PC-9 (cell line): ENCODE measurements at regions not wholly inside any gene's neighbourhood (a gene's known extent, or its start where the extent isn't known, plus 50 kb on each side); places are given as distances from the start of the nearest gene placed in this dataset.

Source experiments
- BruUV-seq: library from RNA; stranded (reverse); fragments of 400-500 nt; replicated peaks from 2 replicates; lab custom pipeline; 2021; lab: Mats Ljungman, UMichigan
- CTCF ChIA-PET: fragments of 300-600 bp; sonication (Branson Sonifier 250); formaldehyde crosslinking; loops from one replicate; lab custom pipeline; 2022; ENCODE audit warnings: antibody characterized with exemption; lab: Charles Lee
- POLR2A ChIA-PET: fragments of 300-600 bp; sonication (Branson Sonifier 250); formaldehyde crosslinking; loops from one replicate; lab custom pipeline; 2022; ENCODE audit warnings: antibody characterized with exemption; ENCODE audit not compliant: unreplicated experiment; lab: Charles Lee
- DNase-seq, 2 experiments: peaks; one replicate each; pipeline versions ENCODE4 v3.0.0 to v3.0.0-alpha.2; 2015 to 2022; ENCODE audit warnings: mixed read lengths in 1 of 2
- H2AFZ ChIP-seq: fragments of 200-600 bp; sonication (generic); 2 replicates; pipeline ENCODE4 v1.8.1; 2017; ENCODE audit warnings: antibody characterized with exemption
- H3F3A ChIP-seq: fragments of 200-600 bp; sonication (generic); 2 replicates; pipeline ENCODE4 v1.8.1; 2017; ENCODE audit warnings: antibody characterized with exemption, mild to moderate bottlenecking, low read depth; ENCODE audit not compliant: insufficient read depth
- H3K27ac ChIP-seq: fragments of 200-600 bp; sonication (generic); 2 replicates; pipeline ENCODE4 v1.6.1; 2016; ENCODE audit warnings: mixed run types
- H3K27me3 ChIP-seq: fragments of 200-600 bp; sonication (generic); 2 replicates; pipeline ENCODE4 v1.6.1; 2016; ENCODE audit warnings: low read depth, mixed run types; ENCODE audit not compliant: insufficient read depth
- H3K36me3 ChIP-seq: fragments of 200-600 bp; sonication (generic); 2 replicates; pipeline ENCODE4 v1.6.1; 2016; ENCODE audit warnings: low read depth, mixed run types
- H3K4me1 ChIP-seq: fragments of 200-600 bp; sonication (generic); replicated peaks from 2 replicates; pipeline ENCODE4 v1.6.1; 2016; ENCODE audit warnings: mixed run types; ENCODE audit not compliant: insufficient read depth
- H3K4me2 ChIP-seq: fragments of 200-600 bp; sonication (generic); 2 replicates; pipeline ENCODE4 v1.6.1; 2017; ENCODE audit warnings: mixed run types
- H3K4me3 ChIP-seq: fragments of 200-600 bp; sonication (generic); 2 replicates; pipeline ENCODE4 v1.6.1; 2016; ENCODE audit warnings: mixed run types
- H3K79me2 ChIP-seq: fragments of 200-600 bp; sonication (generic); 2 replicates; pipeline ENCODE4 v1.6.1; 2017; ENCODE audit warnings: low read depth, mixed run types
- H3K9me2 ChIP-seq: fragments of 200-600 bp; sonication (generic); 2 replicates; pipeline ENCODE4 v1.8.1; 2017; ENCODE audit warnings: mild to moderate bottlenecking; ENCODE audit not compliant: insufficient read depth
- H3K9me3 ChIP-seq: fragments of 200-600 bp; sonication (generic); 2 replicates; pipeline ENCODE4 v1.8.1; 2016; ENCODE audit warnings: low read depth; ENCODE audit not compliant: insufficient read depth
- H4K20me1 ChIP-seq: fragments of 200-600 bp; sonication (generic); 2 replicates; pipeline ENCODE4 v1.8.1; 2017; ENCODE audit not compliant: insufficient read depth
- CTCF ChIP-seq: fragments of 200-600 bp; sonication (generic); conservative IDR thresholded peaks from 2 replicates; pipeline ENCODE4 v1.6.1; 2017; ENCODE audit warnings: mixed run types, antibody characterized with exemption, mild to moderate bottlenecking, moderate library complexity
- EZH2 ChIP-seq: fragments of 200-600 bp; sonication (generic); IDR thresholded peaks from 2 replicates; pipeline ENCODE4 v1.8.0; 2017; ENCODE audit warnings: antibody characterized with exemption, low read depth
- intact Hi-C: fragments of 100-400 bp; cut with micrococcal nuclease; formaldehyde crosslinking; loops from one replicate; pipeline ENCODE4 v1.10.0; 2022; ENCODE audit not compliant: unreplicated experiment

- BruUV-seq = no TSS peak
- Histone ChIP-seq H3K9me3 (no peaks in the 10 kb centered on the region), H2AFZ (no peak overlapping the region), H3K27me3 (no peaks in the 10 kb centered on the region), H3K36me3 (no peaks in the 10 kb centered on the region), H3K4me1 (no peaks in the 10 kb centered on the region), H3K9me2 (no peaks in the 10 kb centered on the region), H3K4me2 (no peak overlapping the region), H3K79me2 (no peaks in the 10 kb centered on the region), H3K27ac (no peak overlapping the region), H4K20me1 (no peaks in the 10 kb centered on the region), H3K4me3 (no peak overlapping the region), H3F3A (no peaks in the 10 kb centered on the region)
- no peak for DNase-seq
- no peak for TF ChIP-seq EZH2
- no peak for TF ChIP-seq CTCF
- ChIA-PET CTCF (no interaction called here), POLR2A (no interaction called here)
- intact Hi-C loops = no loop called here
Measured at GRCh38 chr18:24656050-24656449, 195.6 kb downstream of the HRH4 start.

GRCh38 chr18:24656551-24657443, 196.4 kb downstream of the HRH4 start:
- CTCF ChIA-PET = no interaction called here
- Histone ChIP-seq H3K4me1 (no peaks in the 10 kb centered on the region), H3K27me3 (no peaks in the 10 kb centered on the region), H3F3A (no peaks in the 10 kb centered on the region), H3K9me3 (no peaks in the 10 kb centered on the region), H3K36me3 (no peaks in the 10 kb centered on the region), H3K4me3 (no peak overlapping the region), H4K20me1 (no peaks in the 10 kb centered on the region), H3K79me2 (no peaks in the 10 kb centered on the region), H3K27ac (no peak overlapping the region), H2AFZ (no peak overlapping the region), H3K4me2 (no peak overlapping the region), H3K9me2 (no peaks in the 10 kb centered on the region)
- no peak for TF ChIP-seq CTCF
- no peak for TF ChIP-seq EZH2
- BruUV-seq = no TSS peak
- no peak for DNase-seq
- POLR2A ChIA-PET = no interaction called here
- intact Hi-C loops = no loop called here

GRCh38 chr18:24657444-24657842, 197.0 kb downstream of the HRH4 start:
- no peaks in the 10 kb centered on the region for H3K4me1 ChIP-seq
- BruUV-seq = no TSS peak
- intact Hi-C loops = no loop called here

More at GRCh38 chr18:24657444-24657842, 197.0 kb downstream of the HRH4 start:
- CTCF ChIA-PET = no interaction called here
- Histone ChIP-seq H3K27me3 (peaks cover 5% of the 10 kb centered on the region; the same call in 1 of the 2 replicates), H3K79me2 (no peaks in the 10 kb centered on the region), H3K9me3 (no peaks in the 10 kb centered on the region), H3K9me2 (no peaks in the 10 kb centered on the region), H3K4me3 (no peak overlapping the region), H3K36me3 (no peaks in the 10 kb centered on the region), H3K4me2 (no peak overlapping the region), H3K27ac (no peak overlapping the region), H2AFZ (no peak overlapping the region), H3F3A (no peaks in the 10 kb centered on the region), H4K20me1 (no peaks in the 10 kb centered on the region)
- DNase-seq = no peak
- POLR2A ChIA-PET = no interaction called here
- TF ChIP-seq CTCF (no peak), EZH2 (no peak)
